Liver (tissue), 8 donors: ENCODE measurements at regions not wholly inside any gene's neighbourhood (a gene's known extent, or its start where the extent isn't known, plus 50 kb on each side); places are given as distances from the start of the nearest gene placed in this dataset.

Experiments used
- DNase-seq: peaks from one replicate; pipeline ENCODE4 v3.0.0-alpha.2; 2017; ENCODE audit warnings: low spot score
- H3K27ac ChIP-seq, 2 donors: one replicate each; pipeline ENCODE4 v1.7.0; 2013; ENCODE audit warnings: inconsistent platforms in 2 of 2, low read length in 2 of 2, control low read depth in 1 of 2, low read depth in 1 of 2, mild to moderate bottlenecking in 1 of 2
- H3K27me3 ChIP-seq, 4 donors: one replicate each; pipeline versions ENCODE4 v1.6.1 to v1.7.0; 2013; ENCODE audit warnings: low read length in 3 of 4, inconsistent platforms in 1 of 4, mild to moderate bottlenecking in 1 of 4, moderate library complexity in 1 of 4; ENCODE audit not compliant: control insufficient read depth in 4 of 4, insufficient read depth in 4 of 4
- H3K36me3 ChIP-seq, 4 donors: one replicate each; pipeline versions ENCODE4 v1.6.1 to v1.7.0; 2013; ENCODE audit warnings: low read length in 3 of 4, mild to moderate bottlenecking in 3 of 4, low read depth in 1 of 4, moderate library complexity in 1 of 4; ENCODE audit not compliant: control insufficient read depth in 4 of 4, insufficient read depth in 3 of 4
- H3K4me1 ChIP-seq, 4 donors: one replicate each; pipeline versions ENCODE4 v1.6.1 to v1.7.0; 2013; ENCODE audit warnings: low read length in 3 of 4, mild to moderate bottlenecking in 3 of 4, moderate library complexity in 1 of 4; ENCODE audit not compliant: control insufficient read depth in 4 of 4, insufficient read depth in 4 of 4
- H3K4me3 ChIP-seq, 3 donors: one replicate each; pipeline versions ENCODE4 v1.6.1 to v1.7.0; 2013; ENCODE audit warnings: low read length in 3 of 3, control low read depth in 1 of 3, low read depth in 1 of 3, mild to moderate bottlenecking in 1 of 3
- H3K9ac ChIP-seq, 2 donors: one replicate each; pipeline ENCODE4 v1.7.0; 2013; ENCODE audit warnings: low read length in 2 of 2, mild to moderate bottlenecking in 2 of 2, moderate library complexity in 2 of 2, control low read depth in 1 of 2, low read depth in 1 of 2
- H3K9me3 ChIP-seq, 4 donors: one replicate each; pipeline versions ENCODE4 v1.6.1 to v1.7.0; 2013; ENCODE audit warnings: low read length in 3 of 4; ENCODE audit not compliant: control insufficient read depth in 4 of 4
- EGR1 ChIP-seq, 2 donors: IDR thresholded peaks; 2 replicates each; pipeline ENCODE4 v1.6.1; 2016 to 2018; ENCODE audit warnings: antibody characterized with exemption in 2 of 2, low read depth in 2 of 2
- FOXA1 ChIP-seq: IDR thresholded peaks from 2 replicates; pipeline ENCODE4 v1.6.1; 2016; ENCODE audit warnings: antibody characterized with exemption
- GABPA ChIP-seq, 2 donors: IDR thresholded peaks in 1 of 2; conservative IDR thresholded peaks in 1 of 2; 2 replicates each; pipeline ENCODE4 v1.6.1; 2016; ENCODE audit warnings: antibody characterized with exemption in 2 of 2, mild to moderate bottlenecking in 1 of 2, moderate library complexity in 1 of 2
- HNF4A ChIP-seq, 2 donors: conservative IDR thresholded peaks; 2 replicates each; pipeline ENCODE4 v1.6.1; 2016; ENCODE audit warnings: antibody characterized with exemption in 2 of 2, mild to moderate bottlenecking in 2 of 2
- HNF4G ChIP-seq: IDR thresholded peaks from 2 replicates; pipeline ENCODE4 v1.6.1; 2016; ENCODE audit warnings: antibody characterized with exemption
- JUND ChIP-seq, 2 donors: IDR thresholded peaks; 2 replicates each; pipeline ENCODE4 v1.6.1; 2016; ENCODE audit warnings: antibody characterized with exemption in 2 of 2
- NR2F2 ChIP-seq: IDR thresholded peaks from 2 replicates; pipeline ENCODE4 v1.6.1; 2016; ENCODE audit warnings: antibody characterized with exemption
- RAD21 ChIP-seq, 2 donors: IDR thresholded peaks; 2 replicates each; pipeline ENCODE4 v1.6.1; 2016; ENCODE audit warnings: antibody characterized with exemption in 2 of 2, mild to moderate bottlenecking in 2 of 2
- RXRA ChIP-seq, 2 donors: IDR thresholded peaks; 2 replicates each; pipeline ENCODE4 v1.6.1; 2017 to 2018; ENCODE audit warnings: antibody characterized with exemption in 2 of 2, mild to moderate bottlenecking in 1 of 2
- SP1 ChIP-seq: IDR thresholded peaks from 2 replicates; pipeline ENCODE4 v1.6.1; 2018; ENCODE audit warnings: antibody characterized with exemption, mild to moderate bottlenecking
- TAF1 ChIP-seq: conservative IDR thresholded peaks from 2 replicates; pipeline ENCODE4 v1.6.1; 2016; ENCODE audit warnings: antibody characterized with exemption, mild to moderate bottlenecking
- YY1 ChIP-seq: IDR thresholded peaks from 2 replicates; pipeline ENCODE4 v1.6.1; 2016; ENCODE audit warnings: antibody characterized with exemption, mild to moderate bottlenecking
- WGBS: extraction: QIAGEN DNeasy Blood & Tissue Kit; methylation state at CpG from one replicate; pipeline ENCODE4 v1.1.7; 2013; 5-methylcytosine and 5-hydroxymethylcytosine counted together
- TF ChIP-seq, protein P1 (sequence below): IDR thresholded peaks from 2 replicates; pipeline ENCODE4 v1.6.1; 2016; ENCODE audit warnings: antibody characterized with exemption, mild to moderate bottlenecking
- TF ChIP-seq, protein P2 (sequence below): IDR thresholded peaks from 2 replicates; pipeline ENCODE4 v1.6.1; 2016; ENCODE audit warnings: antibody characterized with exemption
- TF ChIP-seq, protein P3 (sequence below): IDR thresholded peaks from 2 replicates; pipeline ENCODE4 v1.6.1; 2016; ENCODE audit warnings: antibody characterized with exemption
- TF ChIP-seq, protein P4 (sequence below): fragments of 150-350 bp; IDR thresholded peaks from 2 replicates; pipeline ENCODE4 v1.5.1; 2017; ENCODE audit warnings: improper control_type of control experiment, low read depth, low read length; ENCODE audit not compliant: missing input control
- donor health status: healthy.
- donor health status: healthy.
- donor health status: healthy.
- donor health status: healthy.
- donor health status: healthy.

DNA sequence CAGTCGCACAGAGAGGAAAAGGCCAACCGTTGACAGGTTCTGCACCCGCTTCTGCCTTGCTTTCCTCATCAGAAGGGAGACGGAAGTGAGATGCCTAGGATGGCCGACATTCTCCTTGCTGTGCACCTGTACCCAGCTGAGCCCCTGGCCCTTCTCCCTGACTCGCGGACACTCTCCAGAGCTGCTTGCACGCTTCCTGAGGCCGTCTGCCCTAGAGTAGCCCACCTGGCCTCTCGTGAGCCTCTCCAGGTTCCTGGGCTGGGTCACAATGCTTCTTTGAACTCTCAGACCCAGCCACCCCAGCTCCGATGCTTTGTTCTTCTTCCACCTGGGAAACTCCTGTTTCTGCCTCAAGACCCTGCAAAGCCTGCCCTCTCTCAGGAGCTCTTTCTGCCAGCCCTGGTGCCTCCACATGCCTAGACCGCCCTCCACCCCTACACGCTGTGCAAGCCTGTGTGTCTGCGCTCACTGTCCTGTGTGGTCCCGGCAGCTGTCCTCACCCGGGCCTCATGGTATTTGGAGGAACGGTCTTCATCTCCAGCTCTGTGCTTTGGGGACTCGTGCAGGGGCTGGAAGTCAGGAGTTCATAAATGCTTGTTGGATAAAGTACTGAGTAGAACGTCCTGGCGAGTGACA lies 345.4 kb upstream of the SALL3 start:
- DNase-seq = no peak
- Histone ChIP-seq H3K27ac (no peak overlapping the region), H3K4me3 (no peak overlapping the region), H3K9me3 (peaks cover 0 to 2% (median 0%) of the 10 kb centered on the region in 4 donors), H3K4me1 (no peaks in the 10 kb centered on the region), H3K27me3 (no peaks in the 10 kb centered on the region), H3K9ac (no peak overlapping the region), H3K36me3 (no peaks in the 10 kb centered on the region)
- 72% methylated on average over 20 of the region's 20 CpGs for WGBS
- TF ChIP-seq YY1 (no peak), HNF4G (no peak), RAD21 (IDR thresholded peaks at IDR 0.05) (no peak), GABPA (IDR thresholded peaks at IDR 0.05 in 1 of 2, conservative IDR thresholded peaks at IDR 0.05 in 1 of 2) (no peak)
- TF ChIP-seq, protein P1, sequence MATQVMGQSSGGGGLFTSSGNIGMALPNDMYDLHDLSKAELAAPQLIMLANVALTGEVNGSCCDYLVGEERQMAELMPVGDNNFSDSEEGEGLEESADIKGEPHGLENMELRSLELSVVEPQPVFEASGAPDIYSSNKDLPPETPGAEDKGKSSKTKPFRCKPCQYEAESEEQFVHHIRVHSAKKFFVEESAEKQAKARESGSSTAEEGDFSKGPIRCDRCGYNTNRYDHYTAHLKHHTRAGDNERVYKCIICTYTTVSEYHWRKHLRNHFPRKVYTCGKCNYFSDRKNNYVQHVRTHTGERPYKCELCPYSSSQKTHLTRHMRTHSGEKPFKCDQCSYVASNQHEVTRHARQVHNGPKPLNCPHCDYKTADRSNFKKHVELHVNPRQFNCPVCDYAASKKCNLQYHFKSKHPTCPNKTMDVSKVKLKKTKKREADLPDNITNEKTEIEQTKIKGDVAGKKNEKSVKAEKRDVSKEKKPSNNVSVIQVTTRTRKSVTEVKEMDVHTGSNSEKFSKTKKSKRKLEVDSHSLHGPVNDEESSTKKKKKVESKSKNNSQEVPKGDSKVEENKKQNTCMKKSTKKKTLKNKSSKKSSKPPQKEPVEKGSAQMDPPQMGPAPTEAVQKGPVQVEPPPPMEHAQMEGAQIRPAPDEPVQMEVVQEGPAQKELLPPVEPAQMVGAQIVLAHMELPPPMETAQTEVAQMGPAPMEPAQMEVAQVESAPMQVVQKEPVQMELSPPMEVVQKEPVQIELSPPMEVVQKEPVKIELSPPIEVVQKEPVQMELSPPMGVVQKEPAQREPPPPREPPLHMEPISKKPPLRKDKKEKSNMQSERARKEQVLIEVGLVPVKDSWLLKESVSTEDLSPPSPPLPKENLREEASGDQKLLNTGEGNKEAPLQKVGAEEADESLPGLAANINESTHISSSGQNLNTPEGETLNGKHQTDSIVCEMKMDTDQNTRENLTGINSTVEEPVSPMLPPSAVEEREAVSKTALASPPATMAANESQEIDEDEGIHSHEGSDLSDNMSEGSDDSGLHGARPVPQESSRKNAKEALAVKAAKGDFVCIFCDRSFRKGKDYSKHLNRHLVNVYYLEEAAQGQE = no peak

DNA sequence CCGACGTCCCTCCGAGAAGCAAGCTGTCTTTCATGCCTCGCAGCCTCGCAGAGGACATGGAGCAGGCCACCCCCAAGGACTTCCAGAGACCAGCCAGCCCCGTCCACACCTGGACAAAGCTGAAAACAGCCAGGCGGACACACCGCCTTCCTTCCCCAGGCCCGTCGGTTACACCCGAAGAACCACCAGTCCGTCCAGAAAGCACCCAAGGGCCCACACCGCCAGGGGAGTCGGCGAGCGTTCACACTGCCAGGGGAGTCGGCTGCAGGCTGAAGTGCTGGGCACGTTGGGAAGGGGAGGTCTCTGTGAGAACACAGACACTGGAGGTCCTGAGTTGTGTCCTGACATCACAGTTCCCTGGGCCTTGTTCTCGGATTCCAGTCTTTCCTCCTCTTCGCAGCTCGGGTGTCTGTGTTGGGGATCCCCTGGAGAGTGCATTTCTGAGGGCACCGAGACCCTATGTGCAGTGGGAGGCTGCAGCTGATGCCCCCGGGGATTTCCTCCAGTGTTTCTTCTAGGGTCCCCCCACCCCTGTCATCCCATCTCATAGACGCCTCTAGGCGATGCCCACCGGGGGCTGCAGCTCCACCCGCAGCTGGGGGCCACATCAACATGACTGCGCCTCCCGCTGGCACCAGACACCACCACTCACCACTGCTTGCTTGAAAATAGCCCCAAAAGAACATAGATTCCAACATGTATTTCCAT lies 344.4 kb upstream of the SALL3 start:
- WGBS = 88% methylated on average over 29 of the region's 29 CpGs
- TF ChIP-seq, protein P2, sequence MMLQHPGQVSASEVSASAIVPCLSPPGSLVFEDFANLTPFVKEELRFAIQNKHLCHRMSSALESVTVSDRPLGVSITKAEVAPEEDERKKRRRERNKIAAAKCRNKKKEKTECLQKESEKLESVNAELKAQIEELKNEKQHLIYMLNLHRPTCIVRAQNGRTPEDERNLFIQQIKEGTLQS = no peak
- TF ChIP-seq, protein P3, sequence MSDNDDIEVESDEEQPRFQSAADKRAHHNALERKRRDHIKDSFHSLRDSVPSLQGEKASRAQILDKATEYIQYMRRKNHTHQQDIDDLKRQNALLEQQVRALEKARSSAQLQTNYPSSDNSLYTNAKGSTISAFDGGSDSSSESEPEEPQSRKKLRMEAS = no peak
- TF ChIP-seq JUND (IDR thresholded peaks at IDR 0.05) (no peak), NR2F2 (no peak), SP1 (no peak), EGR1 (IDR thresholded peaks at IDR 0.05; ENCODE audit: low read depth in 2 of 2) (no peak), HNF4A (conservative IDR thresholded peaks at IDR 0.05) (no peak), FOXA1 (no peak), GABPA (IDR thresholded peaks at IDR 0.05 in 1 of 2, conservative IDR thresholded peaks at IDR 0.05 in 1 of 2) (no peak), HNF4G (no peak), TAF1 (no peak), RXRA (IDR thresholded peaks at IDR 0.05) (no peak)
- TF ChIP-seq, protein P4, sequence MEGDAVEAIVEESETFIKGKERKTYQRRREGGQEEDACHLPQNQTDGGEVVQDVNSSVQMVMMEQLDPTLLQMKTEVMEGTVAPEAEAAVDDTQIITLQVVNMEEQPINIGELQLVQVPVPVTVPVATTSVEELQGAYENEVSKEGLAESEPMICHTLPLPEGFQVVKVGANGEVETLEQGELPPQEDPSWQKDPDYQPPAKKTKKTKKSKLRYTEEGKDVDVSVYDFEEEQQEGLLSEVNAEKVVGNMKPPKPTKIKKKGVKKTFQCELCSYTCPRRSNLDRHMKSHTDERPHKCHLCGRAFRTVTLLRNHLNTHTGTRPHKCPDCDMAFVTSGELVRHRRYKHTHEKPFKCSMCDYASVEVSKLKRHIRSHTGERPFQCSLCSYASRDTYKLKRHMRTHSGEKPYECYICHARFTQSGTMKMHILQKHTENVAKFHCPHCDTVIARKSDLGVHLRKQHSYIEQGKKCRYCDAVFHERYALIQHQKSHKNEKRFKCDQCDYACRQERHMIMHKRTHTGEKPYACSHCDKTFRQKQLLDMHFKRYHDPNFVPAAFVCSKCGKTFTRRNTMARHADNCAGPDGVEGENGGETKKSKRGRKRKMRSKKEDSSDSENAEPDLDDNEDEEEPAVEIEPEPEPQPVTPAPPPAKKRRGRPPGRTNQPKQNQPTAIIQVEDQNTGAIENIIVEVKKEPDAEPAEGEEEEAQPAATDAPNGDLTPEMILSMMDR = no peak
- Histone ChIP-seq H3K4me3 (no peak overlapping the region), H3K27ac (no peak overlapping the region), H3K4me1 (no peaks in the 10 kb centered on the region), H3K36me3 (no peaks in the 10 kb centered on the region), H3K27me3 (no peaks in the 10 kb centered on the region), H3K9ac (no peak overlapping the region), H3K9me3 (peaks cover 0 to 2% (median 0%) of the 10 kb centered on the region in 4 donors)
- DNase-seq = no peak
